ENCODE measurements at regions not wholly inside any gene's neighbourhood (a gene's known extent, or its start where the extent isn't known, plus 50 kb on each side); places are given as distances from the start of the nearest gene placed in this dataset.

- TF ChIP-seq CTCF (IDR thresholded peaks at IDR 0.05) (no peak), POLR2AphosphoS5 (IDR thresholded peaks at IDR 0.05) (no peak), POLR2A (IDR thresholded peaks at IDR 0.05) (no peak)
Observed at GRCh38 chr7:106504207-106504606, 156.8 kb downstream of the CCDC71L start.
